Fibroblast of lung (primary cell): ENCODE measurements at regions not wholly inside any gene's neighbourhood (a gene's known extent, or its start where the extent isn't known, plus 50 kb on each side); places are given as distances from the start of the nearest gene placed in this dataset.

Experiments
- DNase-seq, 2 donors: peaks; one replicate each; pipeline versions ENCODE4 v3.0.0 to v3.0.0-alpha.2; 2010; ENCODE audit warnings: low read depth in 2 of 2
- H2AFZ ChIP-seq: 2 replicates; pipeline ENCODE4 v1.5.1; 2012; ENCODE audit warnings: low read length, control low read depth, inconsistent platforms
- H3K27ac ChIP-seq: 2 replicates; pipeline ENCODE4 v1.5.1; 2011; ENCODE audit warnings: low read length, control low read depth; ENCODE audit not compliant: insufficient read depth
- H3K27me3 ChIP-seq: 2 replicates; pipeline ENCODE4 v1.5.1; 2011; ENCODE audit warnings: mild to moderate bottlenecking, low read length; ENCODE audit not compliant: control insufficient read depth, insufficient read depth
- H3K36me3 ChIP-seq: 2 replicates; pipeline ENCODE4 v1.5.1; 2011; ENCODE audit warnings: low read length; ENCODE audit not compliant: control insufficient read depth, insufficient read depth
- H3K4me1 ChIP-seq: 2 replicates; pipeline ENCODE4 v1.5.1; 2011; ENCODE audit warnings: low read length; ENCODE audit not compliant: control insufficient read depth, insufficient read depth; ENCODE audit errors: extremely low read depth
- H3K4me2 ChIP-seq: 2 replicates; pipeline ENCODE4 v1.5.1; 2011; ENCODE audit warnings: low read length, control low read depth; ENCODE audit not compliant: insufficient read depth; ENCODE audit errors: extremely low read depth
- H3K4me3 ChIP-seq, 4 experiments: fragments of 200-600 bp in 1 of 4; sonication (generic) in 1 of 4; replicated peaks in 1 of 4; 2 replicates each; pipeline ENCODE4 v1.5.1; 2011 to 2016; ENCODE audit warnings: low read length in 4 of 4, low read depth in 3 of 4, mild to moderate bottlenecking in 3 of 4, control low read depth in 2 of 4, inconsistent platforms in 1 of 4, mixed read lengths in 1 of 4; ENCODE audit not compliant: insufficient read depth in 1 of 4; ENCODE audit errors: control extremely low read depth in 1 of 4
- H3K79me2 ChIP-seq: 2 replicates; pipeline ENCODE4 v1.5.1; 2012; ENCODE audit warnings: mild to moderate bottlenecking, low read length, inconsistent platforms; ENCODE audit not compliant: control insufficient read depth, insufficient read depth
- H3K9ac ChIP-seq: 2 replicates; pipeline ENCODE4 v1.5.1; 2011; ENCODE audit warnings: mild to moderate bottlenecking, low read length, control low read depth; ENCODE audit not compliant: insufficient read depth
- H3K9me3 ChIP-seq: 2 replicates; pipeline ENCODE4 v1.5.1; 2012; ENCODE audit warnings: low read depth, low read length; ENCODE audit not compliant: control insufficient read depth, insufficient read depth
- H4K20me1 ChIP-seq: 2 replicates; pipeline ENCODE4 v1.5.1; 2011; ENCODE audit warnings: low read length; ENCODE audit not compliant: control insufficient read depth, insufficient read depth; ENCODE audit errors: extremely low read depth
- EZH2 ChIP-seq: IDR thresholded peaks from 2 replicates; pipeline ENCODE4 v1.5.1; 2012; ENCODE audit warnings: low read length, control low read depth, mild to moderate bottlenecking; ENCODE audit errors: missing control alignments
- TF ChIP-seq, protein P1 (sequence below), 2 donors: IDR thresholded peaks in 1 of 2; conservative IDR thresholded peaks in 1 of 2; 1 replicate in 1 of 2; 2 replicates in 1 of 2; pipeline ENCODE4 v1.5.1; 2011 to 2012; ENCODE audit warnings: low read length in 2 of 2, control low read depth in 1 of 2, inconsistent platforms in 1 of 2, low read depth in 1 of 2, mild to moderate bottlenecking in 1 of 2

DNA sequence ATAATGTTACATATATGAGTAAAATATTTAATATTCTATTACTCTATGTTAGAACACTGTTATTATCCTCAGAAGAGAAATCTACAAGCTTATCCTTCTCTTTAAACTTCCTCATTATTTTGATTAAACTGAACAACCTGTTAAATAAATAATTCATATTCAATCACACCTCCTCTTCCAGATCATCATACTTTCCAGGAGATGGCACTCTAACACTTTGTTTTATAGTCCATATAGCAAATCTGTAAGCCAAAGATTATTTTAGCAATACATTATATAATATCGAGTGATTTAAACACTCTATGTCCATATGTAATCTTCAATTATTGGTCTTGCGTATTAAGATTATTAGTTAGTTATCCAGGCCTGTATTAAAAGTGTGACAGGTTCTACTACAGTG is 694.1 kb downstream of the ANKRD7 start:
- no peaks in the 10 kb centered on the region for H3K36me3 ChIP-seq
- H3K79me2 ChIP-seq, result no peaks in the 10 kb centered on the region
- no peak overlapping the region for H3K4me2 ChIP-seq
- no peaks in the 10 kb centered on the region for H4K20me1 ChIP-seq
- no peak for TF ChIP-seq EZH2
- TF ChIP-seq, protein P1, sequence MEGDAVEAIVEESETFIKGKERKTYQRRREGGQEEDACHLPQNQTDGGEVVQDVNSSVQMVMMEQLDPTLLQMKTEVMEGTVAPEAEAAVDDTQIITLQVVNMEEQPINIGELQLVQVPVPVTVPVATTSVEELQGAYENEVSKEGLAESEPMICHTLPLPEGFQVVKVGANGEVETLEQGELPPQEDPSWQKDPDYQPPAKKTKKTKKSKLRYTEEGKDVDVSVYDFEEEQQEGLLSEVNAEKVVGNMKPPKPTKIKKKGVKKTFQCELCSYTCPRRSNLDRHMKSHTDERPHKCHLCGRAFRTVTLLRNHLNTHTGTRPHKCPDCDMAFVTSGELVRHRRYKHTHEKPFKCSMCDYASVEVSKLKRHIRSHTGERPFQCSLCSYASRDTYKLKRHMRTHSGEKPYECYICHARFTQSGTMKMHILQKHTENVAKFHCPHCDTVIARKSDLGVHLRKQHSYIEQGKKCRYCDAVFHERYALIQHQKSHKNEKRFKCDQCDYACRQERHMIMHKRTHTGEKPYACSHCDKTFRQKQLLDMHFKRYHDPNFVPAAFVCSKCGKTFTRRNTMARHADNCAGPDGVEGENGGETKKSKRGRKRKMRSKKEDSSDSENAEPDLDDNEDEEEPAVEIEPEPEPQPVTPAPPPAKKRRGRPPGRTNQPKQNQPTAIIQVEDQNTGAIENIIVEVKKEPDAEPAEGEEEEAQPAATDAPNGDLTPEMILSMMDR (conservative IDR thresholded peaks at IDR 0.05 in 1 of 2, IDR thresholded peaks at IDR 0.05 in 1 of 2; ENCODE audit: low read depth in 1 of 2, low read length in 2 of 2), result peak in 1 of 2 donors; percentile 41
- no peak overlapping the region for H3K27ac ChIP-seq
- no peaks in the 10 kb centered on the region for H3K9me3 ChIP-seq
- H3K27me3 ChIP-seq, result no peaks in the 10 kb centered on the region
- no peaks in the 10 kb centered on the region for H3K4me1 ChIP-seq
- H3K4me3 ChIP-seq, result no peak overlapping the region
- no peak overlapping the region for H3K9ac ChIP-seq
- H2AFZ ChIP-seq, result no peak overlapping the region
- DNase-seq, result peak; percentile 6 to 67

DNA sequence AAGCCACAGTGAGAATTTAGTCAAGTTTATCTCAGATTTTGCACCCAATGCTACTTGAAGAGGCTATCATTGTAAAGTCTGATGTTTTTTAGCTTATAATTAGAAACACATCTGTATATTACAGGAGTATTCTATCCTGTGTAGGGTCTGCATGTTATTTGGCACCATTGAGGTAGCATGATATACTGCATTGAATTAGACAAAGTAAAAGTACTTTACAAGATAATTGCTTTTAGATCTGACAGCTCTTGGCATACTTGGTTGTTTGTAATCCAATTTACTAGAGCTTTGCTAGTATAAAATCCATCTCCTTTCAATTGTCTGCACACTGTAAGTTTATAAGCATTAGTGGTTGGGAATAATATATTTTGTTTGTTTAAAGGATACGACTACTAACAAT is 714.3 kb downstream of the ANKRD7 start:
- Histone ChIP-seq H3K27ac (no peak overlapping the region), H3K79me2 (no peaks in the 10 kb centered on the region), H3K4me3 (no peak overlapping the region), H3K4me1 (no peaks in the 10 kb centered on the region), H3K4me2 (no peak overlapping the region), H4K20me1 (no peaks in the 10 kb centered on the region), H2AFZ (no peak overlapping the region), H3K9me3 (no peaks in the 10 kb centered on the region), H3K9ac (no peak overlapping the region), H3K36me3 (no peaks in the 10 kb centered on the region), H3K27me3 (no peaks in the 10 kb centered on the region)
- TF ChIP-seq, protein P1 (conservative IDR thresholded peaks at IDR 0.05 in 1 of 2, IDR thresholded peaks at IDR 0.05 in 1 of 2; ENCODE audit: low read depth in 1 of 2, low read length in 2 of 2), result no peak
- no peak for TF ChIP-seq EZH2
- DNase-seq, result no peak

DNA sequence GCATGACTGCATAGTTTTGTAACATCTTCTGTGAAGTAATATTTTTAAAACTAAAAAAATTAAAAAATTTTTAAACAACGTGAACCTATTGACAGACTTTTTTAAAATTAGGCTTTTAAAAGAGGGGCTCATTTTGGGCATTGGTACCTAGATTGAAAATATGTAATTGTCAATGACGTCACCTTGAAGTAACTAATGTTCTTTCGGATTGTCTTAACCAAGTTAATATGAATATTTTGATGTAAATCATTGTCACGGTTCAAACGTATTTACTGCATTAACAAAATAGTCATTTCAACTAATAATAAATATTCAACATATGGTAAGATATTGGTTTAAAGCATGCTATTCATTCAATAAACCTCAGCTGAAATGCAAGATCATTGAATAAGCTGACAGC is 719.8 kb downstream of the ANKRD7 start:
- Histone ChIP-seq H3K4me3 (no peak overlapping the region), H3K9ac (no peak overlapping the region), H3K4me1 (no peaks in the 10 kb centered on the region), H3K36me3 (no peaks in the 10 kb centered on the region), H3K4me2 (no peak overlapping the region), H3K27me3 (no peaks in the 10 kb centered on the region), H4K20me1 (no peaks in the 10 kb centered on the region), H3K27ac (no peak overlapping the region), H3K79me2 (no peaks in the 10 kb centered on the region), H3K9me3 (no peaks in the 10 kb centered on the region), H2AFZ (no peak overlapping the region)
- no peak for TF ChIP-seq EZH2
- DNase-seq, result no peak
